HK-2 (cell line): ENCODE measurements at regions not wholly inside any gene's neighbourhood (a gene's known extent, or its start where the extent isn't known, plus 50 kb on each side); places are given as distances from the start of the nearest gene placed in this dataset.

Experiments
- DNase-seq: peaks from one replicate; pipeline ENCODE4 v3.0.0-alpha.2; 2018; ENCODE audit not compliant: unreplicated experiment

DNA sequence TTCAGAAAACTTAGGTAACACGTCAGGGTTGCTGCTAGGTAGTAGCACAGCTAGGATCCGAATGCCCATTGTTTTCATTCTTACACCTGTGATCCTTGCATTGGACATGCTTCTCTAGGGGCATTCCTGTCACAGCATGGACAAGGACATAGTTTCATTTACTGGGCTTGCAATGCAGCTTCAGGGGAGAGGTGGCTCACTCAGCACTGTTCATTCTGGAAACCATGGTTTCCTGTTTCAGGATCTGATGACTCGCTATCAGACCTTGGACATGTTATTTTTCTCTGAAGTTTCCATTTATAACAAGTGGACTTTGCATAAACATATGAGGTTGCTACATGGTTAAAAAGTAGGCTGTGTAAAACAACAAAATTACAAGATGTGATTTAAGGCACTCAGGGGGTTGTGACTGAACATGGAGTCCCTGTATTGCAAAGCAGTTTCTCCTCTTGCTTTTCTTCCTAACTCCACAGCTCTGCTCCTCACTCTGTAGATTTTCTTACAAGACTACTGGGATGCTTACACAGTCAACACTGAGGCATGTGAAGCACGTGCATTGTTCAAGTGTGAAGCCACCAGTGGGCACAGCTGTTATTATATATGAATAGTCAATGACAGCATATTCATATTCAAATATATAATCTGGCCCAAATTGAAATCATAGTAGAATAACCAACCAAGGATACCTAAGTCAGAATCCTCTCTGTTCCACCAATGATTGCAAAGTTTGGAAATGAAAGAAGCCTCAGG, 66.1 kb upstream of the STK32A start:
- DNase-seq: peak; percentile 8

DNA sequence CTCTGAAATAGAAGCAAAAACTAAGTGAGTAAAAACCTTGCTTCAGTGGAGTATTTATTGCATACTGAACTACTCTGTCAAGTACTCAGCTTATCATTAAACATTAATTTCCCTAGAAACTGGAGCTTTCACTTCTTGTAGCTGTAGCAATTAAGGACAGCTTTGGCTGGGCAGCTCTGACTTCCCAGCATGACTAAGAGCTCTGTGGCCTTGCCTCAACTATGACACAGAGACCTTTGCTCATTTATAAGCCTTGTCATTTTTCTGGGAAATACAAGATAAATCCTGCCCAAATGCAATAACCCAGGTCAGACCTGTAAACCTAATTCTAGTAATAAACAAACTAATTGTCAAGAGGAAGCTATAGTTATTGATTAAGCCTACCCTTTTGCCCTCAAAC, 65.4 kb upstream of the STK32A start:
- peak; percentile 30 for DNase-seq

DNA sequence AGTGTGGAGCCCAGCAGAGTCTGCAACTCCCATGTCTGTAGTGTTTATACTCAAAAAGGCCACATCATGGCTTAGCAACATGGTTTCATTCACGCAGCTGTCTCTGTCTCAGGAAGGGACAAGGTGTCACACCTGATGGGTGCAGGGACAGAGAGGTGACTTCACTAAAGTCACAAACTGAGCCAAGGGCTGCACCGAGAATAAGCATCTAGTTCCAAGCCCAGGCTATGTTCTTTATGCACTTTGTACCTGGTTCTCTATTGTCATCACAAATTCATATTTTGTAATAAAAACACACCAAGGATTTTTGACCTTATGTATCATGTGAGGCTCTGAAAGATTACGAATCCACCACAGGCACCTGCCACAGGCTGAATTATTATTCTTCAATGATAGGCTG, 64.9 kb upstream of the STK32A start:
- DNase-seq: no peak

DNA sequence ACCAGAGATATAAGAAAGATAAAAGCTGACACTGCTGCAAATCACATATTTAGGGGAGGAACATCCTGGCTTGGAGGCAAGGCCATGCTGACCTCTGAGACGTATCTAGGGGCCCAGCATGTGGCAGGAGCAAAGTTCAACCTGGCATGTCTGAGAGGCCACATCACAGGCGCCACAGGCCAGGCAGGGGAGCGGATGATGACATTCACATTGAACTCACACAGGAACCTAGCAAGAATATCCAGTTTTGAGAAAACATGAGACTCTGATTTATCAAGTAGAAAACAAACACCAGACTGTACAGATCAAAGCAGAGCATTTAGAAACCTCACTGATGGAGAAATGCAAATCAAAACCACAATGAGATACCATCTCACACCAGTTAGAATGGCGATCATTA, 64.2 kb upstream of the STK32A start:
- DNase-seq: no peak

DNA sequence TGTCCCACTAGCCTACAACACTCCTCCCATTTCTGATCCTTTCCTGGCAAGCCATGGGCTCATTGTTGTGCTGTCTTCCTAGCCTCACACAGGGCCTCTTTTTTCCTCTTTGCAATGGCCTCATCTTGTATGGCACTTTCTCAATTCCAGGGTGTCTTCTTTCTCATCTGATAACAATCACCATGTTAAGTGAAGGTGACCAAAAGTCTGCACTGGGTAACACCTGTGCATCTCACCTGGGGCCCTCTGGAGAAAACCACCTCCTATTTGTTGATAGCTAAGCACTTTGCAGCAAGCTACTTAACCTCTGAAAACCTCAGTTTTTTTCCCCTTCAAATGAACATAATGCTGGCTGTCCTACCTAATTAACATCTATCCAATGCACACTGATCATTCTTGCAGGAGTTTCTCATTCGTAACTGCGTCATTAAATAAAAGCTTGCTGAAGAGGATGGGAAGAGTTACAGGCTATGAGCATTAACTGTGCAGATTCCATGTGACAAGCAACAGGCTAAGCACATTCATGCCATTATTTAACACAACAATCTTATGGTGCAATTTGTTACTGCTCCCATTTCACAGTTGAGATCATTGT, 60.1 kb upstream of the STK32A start:
- no peak for DNase-seq

DNA sequence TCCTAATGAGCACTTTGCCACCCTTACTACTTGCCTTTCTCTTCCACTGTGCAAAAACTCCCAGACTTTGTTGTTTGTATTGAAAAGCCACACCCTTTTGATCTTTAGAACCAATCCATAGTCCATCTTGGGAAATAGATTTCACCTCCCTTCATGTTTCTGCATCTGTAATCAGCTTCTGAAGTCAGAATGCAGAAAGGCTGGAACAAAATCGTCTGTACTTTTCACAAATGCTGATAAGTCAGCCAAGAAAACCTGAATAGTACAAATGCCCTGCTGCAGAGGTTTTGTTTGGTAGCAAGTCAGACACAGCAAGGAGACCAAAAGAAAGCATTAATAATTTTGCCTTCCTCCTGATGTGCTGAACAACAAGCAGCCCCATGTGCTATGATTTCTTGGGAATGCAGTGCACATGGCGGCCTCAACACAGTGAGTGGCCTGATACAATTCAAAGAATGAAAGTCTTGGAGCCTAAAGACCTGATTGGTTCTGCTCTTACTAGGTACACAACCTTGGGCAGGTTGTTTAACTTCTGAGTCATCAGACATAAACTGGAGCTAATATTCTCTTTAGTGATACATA, 59.2 kb upstream of the STK32A start:
- DNase-seq: no peak

DNA sequence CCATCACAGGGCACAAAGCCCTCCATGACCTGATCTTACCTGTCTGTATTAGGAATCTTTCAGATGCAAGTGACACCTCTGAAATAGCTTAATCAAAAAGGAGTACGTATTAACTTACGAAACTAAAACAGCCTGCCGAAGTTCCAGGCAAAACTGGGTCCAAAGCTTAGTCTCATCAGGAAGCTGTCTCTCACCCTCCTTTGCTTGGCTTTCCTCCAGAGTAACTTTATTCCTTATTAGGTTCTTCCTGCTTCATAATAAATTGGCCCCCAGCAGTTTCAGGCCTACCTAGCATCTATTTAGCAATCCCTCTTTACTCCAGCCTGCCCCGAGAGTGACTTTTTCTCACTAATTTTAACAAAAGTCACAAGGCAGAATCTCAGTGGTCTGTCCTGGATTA, 58.4 kb upstream of the STK32A start:
- no peak for DNase-seq

DNA sequence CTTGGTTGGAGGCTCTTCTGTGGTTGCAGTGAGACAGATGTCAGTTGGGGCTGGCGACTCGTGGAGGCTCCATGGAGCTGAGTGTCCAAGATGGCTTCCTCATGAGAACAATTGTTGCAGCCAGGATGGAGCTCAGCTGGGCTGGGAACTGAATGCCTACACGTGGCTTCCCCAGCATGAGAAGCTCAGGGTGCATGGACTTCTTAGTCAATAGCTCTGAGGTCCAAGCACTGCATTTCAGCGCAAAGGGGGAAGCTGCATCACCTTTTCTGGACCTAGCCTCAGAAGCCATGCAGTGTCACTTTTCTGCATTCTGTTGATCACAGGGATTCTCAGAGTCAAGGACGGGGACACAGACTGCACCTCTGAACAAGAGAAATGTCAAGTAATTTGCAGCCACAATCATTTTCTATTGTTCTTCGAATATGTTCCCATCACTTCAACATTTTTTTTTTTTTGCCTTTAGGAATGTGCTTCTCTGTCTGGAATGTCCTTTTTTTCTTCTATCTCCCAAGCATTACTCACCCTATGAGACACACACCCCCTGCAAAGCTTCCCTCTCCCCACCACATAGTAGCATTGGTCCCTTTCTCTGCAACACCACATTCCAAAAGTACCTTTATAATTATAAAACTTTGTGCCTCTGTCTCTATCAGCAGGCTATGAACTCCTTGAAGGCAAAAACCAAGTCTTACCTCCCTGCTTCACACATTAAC, 57.5 kb upstream of the STK32A start:
- DNase-seq: peak; percentile 31

DNA sequence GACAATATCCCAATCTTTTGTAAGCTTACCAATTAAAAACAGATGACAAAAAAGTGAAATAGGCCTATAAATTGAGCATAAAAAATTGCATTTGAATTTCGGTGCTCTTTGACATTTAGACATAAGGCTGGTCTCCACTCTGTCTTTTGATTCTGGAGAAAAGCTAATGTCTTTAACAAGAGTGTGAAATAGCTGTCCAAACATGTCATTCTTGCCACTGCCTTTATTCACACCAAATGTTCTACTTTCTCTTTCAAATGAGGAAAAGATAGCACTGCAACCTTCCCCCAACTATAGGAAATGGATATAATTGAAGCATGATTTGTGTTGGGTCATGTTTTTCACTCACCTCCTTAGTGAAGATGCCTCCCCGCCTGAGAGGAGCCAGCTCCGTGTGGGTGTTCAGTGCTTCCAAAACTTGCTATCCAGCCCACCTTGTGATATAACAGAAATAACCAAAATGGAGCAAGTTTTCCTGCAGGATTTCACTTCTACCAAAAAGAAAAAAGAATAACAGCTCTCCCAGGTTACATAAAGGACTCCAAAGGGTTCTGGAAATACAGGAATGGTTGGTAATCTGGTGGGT, 55.2 kb upstream of the STK32A start:
- no peak for DNase-seq

DNA sequence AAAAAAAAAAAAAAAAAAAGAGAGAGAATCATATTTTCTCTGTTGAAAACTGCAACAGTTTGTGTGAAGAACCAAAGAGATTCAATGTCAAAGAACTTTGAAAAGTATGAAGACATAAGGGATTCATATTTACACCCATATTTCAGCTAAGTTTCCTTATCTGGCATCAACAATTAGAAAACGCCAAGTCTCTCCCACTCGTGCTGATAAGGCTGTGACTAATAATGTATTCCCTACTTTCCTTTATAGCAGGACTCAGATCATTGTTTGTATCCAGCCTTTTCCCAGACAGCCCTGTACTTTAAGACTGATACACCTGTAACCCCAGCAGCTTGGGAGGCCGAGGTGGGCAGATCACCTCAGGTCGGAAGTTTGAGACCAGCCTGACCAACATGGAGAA, 54.1 kb upstream of the STK32A start:
- no peak for DNase-seq
